HG02571 (cell line): ENCODE measurements at regions not wholly inside any gene's neighbourhood (a gene's known extent, or its start where the extent isn't known, plus 50 kb on each side); places are given as distances from the start of the nearest gene placed in this dataset.

ENCODE experiments used
- ATAC-seq: cut with Tn5 transposase; IDR thresholded peaks from one replicate; pipeline ENCODE4 v1.9.1; 2021; ENCODE audit warnings: mild to moderate bottlenecking, moderate library complexity; ENCODE audit not compliant: unreplicated experiment

- ATAC-seq: no peak
Measured at GRCh38 chrX:78493180-78493579, 165.8 kb upstream of the CYSLTR1 start.

- ATAC-seq: no peak
Measured at GRCh38 chrX:78476701-78477100, 149.3 kb upstream of the CYSLTR1 start.

- ATAC-seq: no peak
Measured at GRCh38 chrX:78456909-78457308, 129.5 kb upstream of the CYSLTR1 start.

GRCh38 chrX:78455901-78456300 is 128.5 kb upstream of the CYSLTR1 start:
- no peak for ATAC-seq

GRCh38 chrX:78452356-78452755 is 124.9 kb upstream of the CYSLTR1 start:
- no peak for ATAC-seq

- no peak for ATAC-seq
Measured at GRCh38 chrX:78437621-78438020, 110.2 kb upstream of the CYSLTR1 start.

- ATAC-seq: no peak
Measured at GRCh38 chrX:78429172-78429571, 101.8 kb upstream of the CYSLTR1 start.

GRCh38 chrX:78388663-78389062 is 61.3 kb upstream of the CYSLTR1 start:
- ATAC-seq: no peak

GRCh38 chrX:78387364-78387763 is 60.0 kb upstream of the CYSLTR1 start:
- ATAC-seq: no peak

- ATAC-seq: no peak
Measured at GRCh38 chrX:78384486-78384885, 57.1 kb upstream of the CYSLTR1 start.

GRCh38 chrX:78383594-78383993 is 56.2 kb upstream of the CYSLTR1 start:
- ATAC-seq: no peak

GRCh38 chrX:78378476-78379115 is 51.2 kb upstream of the CYSLTR1 start:
- ATAC-seq: no peak
